Skeletal muscle cell (primary cell): ENCODE measurements at regions not wholly inside any gene's neighbourhood (a gene's known extent, or its start where the extent isn't known, plus 50 kb on each side); places are given as distances from the start of the nearest gene placed in this dataset.

Experiments used
- DNase-seq: peaks from one replicate; pipeline ENCODE4 v3.0.0-alpha.2; 2010; ENCODE audit warnings: low read depth
- H3K4me3 ChIP-seq: 2 replicates; pipeline ENCODE4 v1.5.1; 2011; ENCODE audit warnings: low read depth, mild to moderate bottlenecking, control low read depth, low read length, moderate library complexity

DNA sequence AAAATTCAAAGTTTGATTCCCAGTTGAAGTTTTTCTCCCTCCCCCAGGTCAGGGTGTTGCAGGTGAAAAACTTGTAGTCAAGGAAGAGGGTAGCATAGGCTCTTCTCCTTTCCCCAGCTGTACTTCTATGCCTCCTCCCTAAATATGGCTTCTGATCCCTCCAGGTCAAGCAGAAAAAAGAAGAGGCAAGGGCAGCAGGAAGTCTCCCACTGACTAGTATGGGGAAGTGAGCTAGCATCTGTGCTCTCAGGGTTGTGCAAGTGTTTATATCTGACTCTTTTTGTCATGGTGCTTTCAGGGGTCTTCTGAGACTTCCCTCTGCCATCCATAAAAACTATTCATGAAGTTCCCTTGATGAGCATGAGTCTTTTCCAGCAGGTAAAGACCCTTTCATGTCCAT, 76.0 kb downstream of the ATPSCKMT start:
- DNase-seq, result no peak
- no peak overlapping the region for H3K4me3 ChIP-seq

DNA sequence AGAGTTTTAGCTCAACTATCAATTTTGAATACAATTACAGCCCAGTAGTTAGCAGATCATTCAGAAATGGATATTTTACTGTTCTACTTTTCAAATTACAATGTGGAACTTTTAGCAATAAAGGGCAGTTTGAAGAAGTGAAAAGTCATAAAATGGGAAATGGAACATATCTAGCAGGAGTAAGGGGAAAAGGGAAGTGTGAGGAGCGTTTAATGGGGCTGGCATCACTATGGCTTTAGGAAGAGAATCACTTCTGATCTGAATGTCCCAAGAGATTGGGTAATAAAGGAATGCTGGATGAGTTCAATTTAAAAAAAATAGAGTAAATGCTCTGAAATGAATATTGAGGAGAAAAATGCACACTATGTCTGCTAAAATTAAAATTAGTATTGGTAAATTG, 77.4 kb downstream of the ATPSCKMT start:
- no peak overlapping the region for H3K4me3 ChIP-seq
- no peak for DNase-seq

- H3K4me3 ChIP-seq, result no peak overlapping the region
- DNase-seq, result no peak
These were observed 80.3 kb downstream of the ATPSCKMT start for GRCh38 chr5:10169359-10169758.

DNA sequence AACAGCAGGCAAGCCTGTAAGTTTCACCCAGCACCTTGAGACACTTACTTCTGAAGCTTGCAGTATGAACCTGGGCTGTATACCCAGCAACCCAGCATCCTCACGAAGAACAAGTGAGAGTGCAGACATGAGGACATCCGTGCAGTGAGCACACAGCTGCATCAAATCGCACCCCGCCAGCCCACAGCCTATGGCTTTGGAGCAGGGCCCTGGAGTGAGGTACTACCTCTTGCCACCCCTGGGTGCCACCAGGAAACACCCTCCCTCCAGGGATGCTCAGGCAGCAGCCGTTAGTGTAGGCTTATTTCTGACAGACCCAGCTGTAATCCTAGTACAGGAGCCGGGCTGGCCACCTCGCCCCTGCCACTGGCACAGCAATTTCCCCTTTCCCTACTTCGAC, 81.4 kb downstream of the ATPSCKMT start:
- no peak for DNase-seq
- H3K4me3 ChIP-seq, result no peak overlapping the region

- no peak overlapping the region for H3K4me3 ChIP-seq
- DNase-seq, result no peak
These were observed 81.9 kb downstream of the ATPSCKMT start for GRCh38 chr5:10167806-10168205.

GRCh38 chr5:10166392-10166791, 83.3 kb downstream of the ATPSCKMT start:
- DNase-seq, result no peak
- no peak overlapping the region for H3K4me3 ChIP-seq

- no peak for DNase-seq
- no peak overlapping the region for H3K4me3 ChIP-seq
These were observed 87.2 kb downstream of the ATPSCKMT start for GRCh38 chr5:10162468-10162867.

GRCh38 chr5:10161778-10162177, 87.9 kb downstream of the ATPSCKMT start:
- DNase-seq, result no peak
- H3K4me3 ChIP-seq, result no peak overlapping the region

DNA sequence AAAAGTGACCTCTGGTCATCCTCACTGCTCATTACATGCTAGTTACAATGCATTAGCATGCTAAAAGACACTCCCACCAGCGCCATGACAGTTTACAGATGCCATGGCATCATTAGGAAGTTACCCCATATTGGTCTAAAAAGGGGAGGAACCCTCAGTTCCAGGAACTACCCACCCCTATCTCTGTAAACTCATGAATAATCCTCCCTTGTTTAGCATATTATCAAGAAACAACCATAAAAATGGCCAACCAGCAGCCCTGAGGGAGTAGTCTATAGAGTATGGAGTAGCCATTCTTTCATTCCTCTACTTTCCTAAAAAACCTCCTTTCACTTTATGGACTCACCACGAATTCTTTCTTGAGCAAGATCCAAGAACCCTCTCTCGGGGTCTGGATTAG, 89.4 kb downstream of the ATPSCKMT start:
- H3K4me3 ChIP-seq, result no peak overlapping the region
- no peak for DNase-seq

DNA sequence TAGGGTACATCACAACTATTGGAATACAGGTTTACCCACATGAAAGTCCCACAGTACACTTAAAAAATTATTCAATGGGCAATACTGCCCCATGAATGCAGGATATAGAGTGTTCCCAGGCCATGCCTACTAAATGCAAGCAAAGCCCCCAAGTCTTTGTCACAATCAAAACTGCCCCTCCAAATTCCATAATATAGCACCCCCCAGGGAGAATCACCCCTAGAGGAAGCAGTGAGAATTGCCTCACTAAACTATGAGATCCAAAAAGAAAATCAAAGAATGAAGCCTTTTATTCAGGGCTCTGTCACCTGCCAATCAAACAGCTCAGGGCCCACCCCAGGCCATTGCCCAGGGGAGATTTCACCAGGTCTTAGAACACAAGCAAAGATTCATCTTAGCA, 90.8 kb downstream of the ATPSCKMT start:
- DNase-seq, result no peak

DNA sequence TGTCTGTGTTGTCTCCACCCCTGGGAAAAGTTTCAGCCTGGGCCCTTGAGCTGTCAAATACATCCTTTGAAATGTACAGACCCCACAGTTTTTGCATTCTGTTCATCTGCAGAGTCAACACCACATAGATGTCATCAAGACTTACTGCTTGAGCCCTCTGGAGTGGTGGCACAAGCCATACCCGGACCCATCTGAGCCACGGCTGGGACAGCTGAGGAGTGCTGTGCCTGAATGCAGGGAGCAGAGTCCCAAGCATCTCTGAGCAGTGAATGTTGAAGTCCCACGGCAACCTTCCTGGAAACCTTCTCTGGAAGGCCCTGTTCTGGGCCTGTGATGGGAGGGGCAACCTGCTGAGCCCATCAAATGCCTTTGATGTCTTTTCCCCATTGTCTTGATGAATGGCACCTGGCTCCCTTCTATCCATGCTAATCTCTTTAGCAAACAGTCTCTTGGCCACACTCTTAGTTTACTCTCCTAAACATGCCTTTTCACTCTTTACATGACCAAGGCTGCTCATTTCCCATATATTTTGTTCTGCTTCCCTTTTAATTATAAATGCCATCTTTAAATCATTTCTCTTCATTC, 92.5 kb downstream of the ATPSCKMT start:
- H3K4me3 ChIP-seq, result no peak overlapping the region
- DNase-seq, result no peak

More for the DNA sequence above, 90.8 kb downstream of the ATPSCKMT start:
- H3K4me3 ChIP-seq, result no peak overlapping the region

GRCh38 chr5:10155897-10156667, 93.6 kb downstream of the ATPSCKMT start:
- no peak for DNase-seq
- no peak overlapping the region for H3K4me3 ChIP-seq

- no peak overlapping the region for H3K4me3 ChIP-seq
- no peak for DNase-seq
These were observed 95.7 kb downstream of the ATPSCKMT start for GRCh38 chr5:10153808-10154537.

GRCh38 chr5:10153394-10153793, 96.3 kb downstream of the ATPSCKMT start:
- no peak overlapping the region for H3K4me3 ChIP-seq
- no peak for DNase-seq

- no peak for DNase-seq
- no peak overlapping the region for H3K4me3 ChIP-seq
These were observed 98.0 kb downstream of the ATPSCKMT start for GRCh38 chr5:10151656-10152055.

- no peak overlapping the region for H3K4me3 ChIP-seq
- no peak for DNase-seq
These were observed 99.8 kb downstream of the ATPSCKMT start for GRCh38 chr5:10149911-10150310.

DNA sequence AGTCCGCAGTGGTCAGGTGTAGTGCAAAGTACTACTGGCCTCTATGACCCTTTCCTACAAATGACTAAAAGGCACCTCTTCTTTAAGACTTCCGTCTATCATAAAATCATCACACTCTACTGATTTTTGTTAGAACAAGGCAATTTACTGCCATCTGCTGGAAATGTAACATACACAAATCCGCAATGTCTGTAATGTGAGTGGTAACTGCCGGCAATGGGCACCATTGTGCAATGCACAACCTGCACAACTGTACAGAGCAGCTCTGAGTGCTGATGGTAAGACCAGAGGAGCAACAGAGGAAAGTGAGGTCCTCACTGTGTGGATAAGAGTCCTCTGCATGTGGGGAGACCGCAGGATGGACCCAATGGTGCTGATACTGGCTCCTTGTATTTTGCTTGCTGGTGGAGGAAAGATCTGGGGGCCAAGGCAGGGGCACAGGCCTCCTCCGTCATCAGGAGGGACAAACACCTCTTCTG, 103.7 kb downstream of the ATPSCKMT start:
- peak; percentile 6 for DNase-seq
- no peak overlapping the region for H3K4me3 ChIP-seq

DNA sequence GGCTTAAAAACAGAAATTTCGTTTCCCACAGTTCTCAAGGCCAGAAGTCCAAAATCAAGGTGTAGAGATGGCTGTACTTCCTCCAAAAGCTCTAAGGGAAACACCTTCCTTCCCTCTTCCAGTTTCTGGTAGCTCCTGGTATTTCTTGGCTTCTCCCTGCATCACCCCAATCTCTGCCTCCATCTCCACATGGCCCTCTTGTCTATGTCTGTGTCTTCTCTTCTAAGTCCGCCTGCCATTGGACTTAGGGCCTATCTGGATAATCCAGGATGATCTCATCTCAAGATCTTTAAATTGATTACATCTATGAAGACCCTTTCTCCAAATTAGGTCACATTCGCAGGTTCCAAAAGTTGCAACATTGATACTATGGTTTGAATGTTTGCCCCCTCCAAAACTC, 105.6 kb downstream of the ATPSCKMT start:
- no peak for DNase-seq
- no peak overlapping the region for H3K4me3 ChIP-seq

GRCh38 chr5:10140195-10140973, 109.3 kb downstream of the ATPSCKMT start:
- peak; percentile 7 for DNase-seq

More at GRCh38 chr5:10140195-10140973, 109.3 kb downstream of the ATPSCKMT start:
- H3K4me3 ChIP-seq, result no peak overlapping the region
